NCI-H1048 (cell line): ENCODE measurements at regions not wholly inside any gene's neighbourhood (a gene's known extent, or its start where the extent isn't known, plus 50 kb on each side); places are given as distances from the start of the nearest gene placed in this dataset.

ENCODE experiments used
- DNase-seq: peaks from one replicate; lab custom pipeline; 2025; lab: John Stamatoyannopoulos, UW

DNA sequence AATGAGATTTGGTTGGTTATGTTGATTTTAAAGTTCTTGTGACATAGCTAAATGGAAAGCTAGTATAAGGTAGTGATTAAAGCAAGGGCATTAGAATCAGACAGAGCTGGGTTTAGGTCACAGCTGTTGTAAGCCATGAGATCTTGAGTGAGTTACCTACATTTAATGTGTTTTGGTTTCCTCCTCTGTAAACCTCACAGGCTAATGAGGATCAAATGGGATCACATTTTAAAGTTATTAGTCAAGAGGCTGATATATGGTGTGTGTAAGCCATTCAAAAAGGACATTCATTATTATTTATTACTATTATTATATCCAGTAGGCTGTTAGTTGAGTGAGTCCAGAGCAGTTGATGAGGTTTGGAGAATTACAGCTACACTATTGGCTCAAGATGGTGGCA, 416.2 kb downstream of the IRS1 start:
- DNase-seq = no peak

DNA sequence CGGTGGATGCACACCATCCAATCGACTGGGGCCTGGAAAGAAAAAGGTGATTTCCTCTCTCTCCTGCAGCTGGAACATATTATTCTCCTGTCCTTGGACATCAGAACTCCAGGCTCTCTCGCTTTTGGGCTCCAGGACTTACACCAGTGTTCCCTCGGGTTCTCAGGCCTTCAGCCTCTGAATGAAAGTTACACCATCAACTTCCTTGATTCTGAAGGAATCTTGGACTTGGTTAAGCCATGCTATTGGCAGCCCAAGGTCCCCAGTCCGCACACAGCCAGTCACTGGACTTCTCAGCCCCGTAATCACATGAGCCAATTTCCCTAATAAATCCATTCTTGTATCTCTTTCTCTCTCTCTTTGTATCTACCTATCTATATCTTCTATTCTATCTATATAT, 418.9 kb downstream of the IRS1 start:
- no peak for DNase-seq

DNA sequence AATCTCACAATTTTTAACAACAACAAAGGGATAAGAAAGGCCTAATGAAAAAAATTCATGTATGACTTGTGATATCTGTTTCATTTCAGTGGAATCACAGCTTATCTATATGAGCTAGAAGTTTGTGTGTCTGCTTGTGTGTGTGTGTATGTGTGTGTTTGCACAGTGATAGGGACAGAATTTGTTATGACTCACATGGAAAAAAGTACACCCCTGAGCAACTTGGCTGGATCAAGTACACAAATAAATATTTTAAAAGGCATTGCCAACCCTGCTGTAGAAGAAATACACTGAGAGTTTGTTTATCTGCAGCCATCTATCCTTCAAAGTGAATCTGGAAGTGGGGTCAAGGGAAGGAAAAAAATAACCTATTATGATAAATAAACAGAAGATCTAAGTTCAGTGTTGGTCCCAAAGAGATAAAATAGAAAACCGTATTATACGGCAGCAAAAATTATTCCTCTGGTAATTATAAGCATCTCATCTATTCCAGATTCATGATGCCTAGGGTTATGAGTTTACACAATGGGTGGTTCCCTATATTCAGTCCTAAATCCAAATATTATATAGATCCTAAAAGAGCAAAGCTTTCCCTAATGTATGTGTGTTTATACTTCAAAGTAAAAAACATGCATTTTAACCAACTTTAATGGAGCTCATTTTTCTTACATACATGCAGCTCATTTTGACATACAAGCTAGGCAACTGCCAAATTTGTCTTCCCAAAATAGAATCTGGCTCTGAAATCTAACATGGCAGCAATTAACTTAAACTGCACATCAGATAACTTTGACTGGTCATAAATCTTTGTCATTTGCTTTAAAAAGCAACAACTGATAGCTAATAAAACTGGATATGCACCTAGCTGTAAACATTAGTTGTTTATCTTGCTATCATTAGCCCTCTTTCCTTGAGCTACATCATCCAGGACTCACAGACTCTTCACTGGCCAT, 420.6 kb downstream of the IRS1 start:
- DNase-seq = no peak

DNA sequence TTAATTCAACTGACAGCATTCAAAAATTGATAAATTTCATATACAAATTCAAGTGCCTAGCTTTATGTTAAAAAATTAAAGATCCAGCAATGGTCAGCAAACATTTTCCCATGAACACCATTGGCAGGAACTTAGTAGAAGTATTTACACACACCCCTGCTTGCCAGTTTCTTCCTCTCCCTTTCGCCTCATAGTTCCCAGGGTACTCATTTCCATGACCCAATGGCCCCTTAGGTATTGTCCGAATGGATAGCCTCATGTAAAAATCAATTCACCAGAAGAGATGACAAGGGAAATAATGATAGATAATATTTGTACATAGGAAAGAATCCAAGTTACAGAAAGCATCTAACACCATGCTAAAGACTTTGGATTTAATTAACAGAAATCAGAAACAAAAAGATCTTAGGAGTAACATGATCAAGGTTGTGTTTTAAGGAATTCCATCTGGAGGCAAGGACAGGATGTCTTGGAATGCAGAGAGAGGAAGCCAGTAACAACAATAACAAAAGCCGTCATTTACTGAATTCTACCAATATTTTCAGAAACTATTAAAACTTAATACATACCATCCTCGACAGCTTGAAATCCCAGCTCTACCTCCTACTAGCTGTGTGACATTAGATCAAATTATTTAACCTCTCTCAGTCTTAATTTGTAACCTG, 423.0 kb downstream of the IRS1 start:
- DNase-seq = no peak

DNA sequence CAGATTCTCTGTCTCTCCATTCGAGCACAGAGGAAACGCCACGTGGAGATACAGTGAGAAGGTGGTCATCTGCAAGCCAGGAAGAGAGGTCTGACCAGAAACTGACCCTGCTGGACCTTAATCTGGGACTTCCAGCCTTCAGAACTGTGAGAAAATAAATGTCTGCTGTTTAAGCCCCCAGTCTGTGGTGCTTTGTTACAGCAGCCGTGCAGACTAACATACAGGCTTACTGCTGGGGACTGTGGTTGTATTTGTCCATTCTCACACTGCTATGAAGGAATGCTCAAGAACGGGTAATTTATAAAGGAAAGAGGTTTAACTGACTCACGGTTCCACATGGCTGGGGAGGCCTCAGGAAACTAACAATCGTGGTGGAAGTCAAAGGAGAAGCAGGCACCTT, 432.7 kb downstream of the IRS1 start:
- no peak for DNase-seq

DNA sequence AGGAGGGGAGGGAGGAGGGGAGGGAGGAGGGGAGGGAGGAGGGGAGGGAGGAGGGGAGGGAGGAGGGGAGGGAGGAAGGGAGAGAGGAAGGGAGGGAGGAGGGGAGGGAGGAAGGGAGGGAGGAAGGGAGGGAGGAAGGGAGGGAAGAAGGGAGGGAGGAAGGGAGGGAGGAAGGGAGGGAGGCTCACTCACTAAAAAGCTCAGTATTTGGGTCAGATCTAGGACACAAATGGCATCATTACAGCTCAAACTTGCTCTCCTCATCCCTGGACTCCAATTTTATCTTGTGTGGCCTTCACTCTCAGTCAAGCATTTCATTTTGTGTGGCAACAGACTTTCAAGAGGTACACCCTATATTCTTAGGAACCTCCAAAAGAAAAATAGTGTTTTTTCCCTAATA, 435.4 kb downstream of the IRS1 start:
- DNase-seq = no peak

GRCh38 chr2:226362980-226363379, 436.6 kb downstream of the IRS1 start:
- no peak for DNase-seq

DNA sequence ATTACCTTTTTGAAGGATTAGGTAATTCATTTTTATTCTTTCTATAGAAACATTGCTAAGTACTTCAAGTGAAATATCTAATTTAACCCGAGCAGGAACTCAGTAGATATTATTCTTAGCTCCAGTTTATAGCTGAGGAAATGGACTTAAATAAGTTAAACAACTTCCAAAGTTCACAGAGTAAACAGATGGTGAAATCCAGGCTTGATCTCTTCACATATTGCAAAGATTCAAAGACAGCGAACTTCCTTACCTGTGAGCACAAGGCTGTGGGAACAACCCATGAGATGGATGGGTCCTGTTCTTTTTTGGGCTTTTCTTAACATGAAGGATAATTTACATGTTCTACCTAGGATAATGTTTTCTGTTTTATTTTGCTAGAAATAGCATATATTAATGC, 439.0 kb downstream of the IRS1 start:
- DNase-seq = no peak

GRCh38 chr2:226358688-226359087, 440.9 kb downstream of the IRS1 start:
- no peak for DNase-seq

- no peak for DNase-seq
Measured at GRCh38 chr2:226357816-226358215, 441.8 kb downstream of the IRS1 start.

DNA sequence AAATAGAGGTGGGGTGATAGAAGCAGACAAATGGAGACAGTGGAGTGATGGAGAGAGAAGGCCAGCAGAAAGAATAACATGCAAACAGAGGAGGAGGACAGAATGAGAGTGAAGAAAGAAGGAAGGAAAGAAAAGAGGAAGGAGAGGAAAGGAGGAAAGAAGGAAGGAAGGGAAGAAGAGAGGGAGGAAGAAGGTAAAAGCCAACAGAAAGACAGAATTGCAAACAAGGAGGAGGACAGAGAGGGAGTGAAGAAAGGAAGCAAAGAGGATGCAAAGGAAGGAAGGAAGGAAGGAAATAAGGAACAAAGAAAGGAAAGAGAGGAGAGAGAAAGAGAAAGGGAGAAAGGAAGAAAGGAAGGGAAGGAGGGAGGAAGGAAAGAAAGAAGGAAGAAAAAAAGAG, 444.0 kb downstream of the IRS1 start:
- DNase-seq = no peak

- no peak for DNase-seq
Measured at GRCh38 chr2:226354434-226354833, 445.2 kb downstream of the IRS1 start.

DNA sequence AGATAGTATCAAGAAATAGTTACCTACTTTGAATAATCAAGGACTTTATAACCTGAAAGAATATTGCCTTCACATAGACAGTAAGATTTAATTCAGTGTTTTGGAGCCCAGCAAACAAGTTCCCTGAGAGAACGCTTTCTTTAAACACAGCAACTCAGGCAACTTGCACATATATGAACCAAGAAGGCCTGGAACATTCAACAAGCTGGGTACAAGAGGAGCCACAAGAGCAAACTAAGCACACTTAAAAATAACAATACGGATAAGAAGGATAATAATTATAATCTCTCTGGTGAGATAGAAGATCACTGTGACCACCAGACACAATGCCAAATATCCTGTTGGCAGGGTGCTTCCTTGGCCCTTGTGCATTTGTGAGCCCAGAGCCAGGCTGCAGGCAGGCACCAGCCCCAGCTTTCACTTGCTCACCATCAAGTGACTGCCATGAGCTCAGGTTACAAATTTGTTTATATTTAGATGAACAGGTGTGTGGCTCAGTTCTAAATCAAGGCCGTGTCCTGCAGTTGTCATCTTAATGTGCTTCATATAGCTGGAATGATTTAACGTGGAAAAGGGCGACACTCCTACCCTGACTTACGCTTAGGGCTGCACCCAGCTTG, 446.6 kb downstream of the IRS1 start:
- no peak for DNase-seq

- DNase-seq = no peak
Measured at GRCh38 chr2:226351711-226352110, 447.9 kb downstream of the IRS1 start.

GRCh38 chr2:226339616-226340015, 460.0 kb downstream of the IRS1 start:
- no peak for DNase-seq

DNA sequence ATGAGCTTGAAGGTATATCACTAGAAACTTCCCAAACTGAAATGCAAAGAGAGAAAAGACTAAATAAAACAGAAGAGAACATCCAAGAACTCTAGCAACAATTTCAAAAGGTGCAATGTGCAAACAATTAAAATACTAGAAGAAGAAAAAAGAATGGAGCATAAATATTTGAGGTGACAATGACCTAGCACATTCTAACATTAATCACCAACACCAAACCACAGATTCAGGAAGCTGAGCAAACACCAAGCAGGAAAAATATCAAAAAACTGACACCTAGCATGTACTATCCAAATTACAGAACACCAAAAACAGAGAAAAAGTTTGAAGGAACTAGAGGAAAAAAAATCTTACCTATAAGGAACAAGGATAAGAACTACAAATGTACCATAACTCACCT, 460.8 kb downstream of the IRS1 start:
- DNase-seq = no peak

GRCh38 chr2:226337941-226338600, 461.5 kb downstream of the IRS1 start:
- DNase-seq = no peak

DNA sequence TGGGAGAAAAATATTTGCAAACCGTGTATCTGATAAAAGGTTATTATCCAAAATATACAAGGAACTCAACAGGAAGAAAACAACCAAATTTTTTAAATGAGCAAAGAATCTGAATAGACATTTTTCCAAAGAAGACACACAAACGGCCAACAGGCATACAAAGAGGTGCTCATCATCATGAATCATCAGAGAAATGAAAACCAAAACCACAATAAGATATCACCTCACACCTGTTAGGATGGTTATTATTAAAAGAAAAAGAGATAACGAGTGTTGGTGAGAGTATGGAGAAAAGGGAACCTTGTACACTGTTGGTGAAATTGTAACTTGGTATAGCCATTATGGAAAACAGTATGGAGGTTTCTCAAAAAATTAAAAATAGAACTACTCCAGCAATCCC, 463.3 kb downstream of the IRS1 start:
- DNase-seq = no peak

DNA sequence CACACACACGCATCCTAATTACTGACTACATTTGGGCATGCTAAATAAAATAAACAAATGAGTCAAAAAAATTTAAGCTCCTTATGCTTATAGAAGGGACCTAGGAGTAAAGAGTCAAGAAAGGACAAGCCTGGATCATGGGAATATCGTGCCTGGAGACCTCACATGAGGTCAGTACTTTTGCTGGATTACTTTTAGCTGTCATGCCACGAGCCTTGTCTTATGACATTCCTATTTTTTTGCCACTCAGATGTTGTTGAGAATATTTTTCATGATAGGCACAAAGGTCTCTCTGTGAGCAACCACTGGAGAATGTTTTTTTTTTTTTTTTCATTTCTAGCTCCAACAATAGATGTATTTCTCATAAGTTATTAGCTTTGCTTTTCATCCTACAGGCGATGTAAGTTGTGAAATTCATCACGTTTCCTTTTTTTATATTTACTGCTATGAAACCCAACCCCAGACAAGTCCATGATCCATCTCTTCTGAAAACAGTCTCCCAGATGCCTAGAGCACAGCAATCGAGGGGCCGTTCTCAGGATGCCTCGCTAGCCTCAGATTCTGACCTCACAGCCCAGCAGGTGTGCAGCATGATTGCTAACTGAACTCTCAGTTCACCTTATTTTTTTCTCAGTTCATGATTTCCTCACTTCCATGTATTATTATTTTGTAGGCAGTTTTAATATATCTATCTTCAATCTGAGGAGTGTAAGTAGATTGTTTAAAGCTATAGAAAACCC, 464.5 kb downstream of the IRS1 start:
- DNase-seq = no peak

DNA sequence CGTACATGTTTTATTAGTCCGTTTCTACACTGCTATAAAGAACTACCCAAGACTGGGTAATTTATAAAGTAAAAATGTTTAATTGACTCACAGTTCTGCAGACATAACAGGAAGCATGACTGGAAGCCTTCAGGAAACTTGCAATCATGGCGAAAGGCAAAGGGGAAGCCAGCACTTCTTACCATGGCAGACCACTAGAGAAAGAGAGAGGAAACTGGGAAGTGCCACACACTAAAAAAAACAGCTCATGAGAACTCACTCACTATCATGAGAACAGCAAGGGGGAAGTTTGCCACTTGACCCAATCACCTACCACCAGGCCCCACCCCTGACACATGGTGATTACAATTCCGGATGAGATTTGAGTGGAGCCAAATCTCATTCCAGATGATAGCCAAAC, 466.2 kb downstream of the IRS1 start:
- no peak for DNase-seq

DNA sequence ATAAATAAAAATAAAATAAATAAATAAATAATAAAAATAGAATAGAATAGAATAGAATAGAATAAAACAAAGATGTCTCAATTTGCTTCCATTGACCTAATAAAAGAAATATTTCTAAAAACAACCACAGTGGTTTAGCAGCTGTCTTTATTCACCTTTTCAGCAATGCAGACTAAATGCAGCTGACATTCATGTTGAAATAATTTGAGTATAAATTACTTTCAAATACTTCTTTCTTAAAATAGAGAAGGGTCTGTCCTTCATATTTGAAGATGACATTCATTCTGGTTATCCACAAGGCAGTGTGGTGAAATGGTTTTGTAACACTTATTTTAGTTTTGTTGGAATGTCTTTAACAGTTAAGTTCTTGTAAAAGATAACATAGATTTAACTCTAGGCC, 469.4 kb downstream of the IRS1 start:
- DNase-seq = no peak

DNA sequence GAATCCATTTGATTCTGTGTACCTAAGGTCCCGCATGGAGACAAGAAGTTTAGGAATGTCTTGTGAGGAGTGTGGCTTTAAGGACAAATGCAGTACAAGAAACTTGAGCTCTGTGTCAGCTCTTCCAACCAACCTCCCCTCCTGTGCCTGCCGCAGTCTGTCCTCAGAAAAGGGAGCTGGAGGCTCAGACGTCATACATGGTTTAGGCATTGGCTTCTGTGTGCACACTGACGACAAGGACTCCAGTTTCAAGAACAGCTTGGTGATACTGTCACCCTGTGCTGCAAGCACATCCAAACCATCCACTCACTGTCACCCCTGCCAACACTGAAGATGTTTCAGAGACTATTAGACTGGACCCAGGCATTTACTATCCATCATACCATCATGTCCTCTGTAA, 470.4 kb downstream of the IRS1 start:
- DNase-seq = no peak
